ENCODE measurements at regions not wholly inside any gene's neighbourhood (a gene's known extent, or its start where the extent isn't known, plus 50 kb on each side); places are given as distances from the start of the nearest gene placed in this dataset.
A peak's percentile ranks its signal among the peaks of the same experiment; 100 is the strongest.

- no peaks in the 10 kb centered on the region for H3K9me3 ChIP-seq (ENCODE audit: control insufficient read depth, low read length)
- no peaks in the 10 kb centered on the region for H3K36me3 ChIP-seq (ENCODE audit: control insufficient read depth in 1 of 2, insufficient read depth in 2 of 2, low read length in 1 of 2)
- WGBS, 2 donors, result 97% methylated on average over 2 of the region's 2 CpGs
- no peak overlapping the region for H3K27ac ChIP-seq (ENCODE audit: low read depth in 1 of 2, low read length in 2 of 2)
- DNase-seq (no peak), ATAC-seq (ENCODE audit: low FRiP score) (no peak)
- no peaks in the 10 kb centered on the region for H3K4me1 ChIP-seq (ENCODE audit: control insufficient read depth in 1 of 2, insufficient read depth in 2 of 2, low read length in 2 of 2)
- no peak overlapping the region for H3K4me3 ChIP-seq (ENCODE audit: low read length in 2 of 2)
- H3K27me3 ChIP-seq (ENCODE audit: control insufficient read depth in 1 of 2, insufficient read depth in 2 of 2, low read length in 1 of 2), result no peaks in the 10 kb centered on the region
- intact Hi-C loops (cut with DNase I), result no loop called here
Observed at GRCh38 chr3:187954516-187954872, 199.5 kb upstream of the LPP start.

GRCh38 chr3:187954873-187955586 is 198.9 kb upstream of the LPP start:
- intact Hi-C loops (cut with DNase I), result no loop called here
- ATAC-seq (ENCODE audit: low FRiP score) (peak; percentile 84), DNase-seq (peak in 1 of 2 donors; percentile 51)
- no peaks in the 10 kb centered on the region for H3K4me1 ChIP-seq (ENCODE audit: control insufficient read depth in 1 of 2, insufficient read depth in 2 of 2, low read length in 2 of 2)
- no peaks in the 10 kb centered on the region for H3K27me3 ChIP-seq (ENCODE audit: control insufficient read depth in 1 of 2, insufficient read depth in 2 of 2, low read length in 1 of 2)
- no peaks in the 10 kb centered on the region for H3K36me3 ChIP-seq (ENCODE audit: control insufficient read depth in 1 of 2, insufficient read depth in 2 of 2, low read length in 1 of 2)
- no peaks in the 10 kb centered on the region for H3K9me3 ChIP-seq (ENCODE audit: control insufficient read depth, low read length)
- WGBS, 2 donors, result 85 to 88% methylated on average over 4 of the region's 4 CpGs
- no peak overlapping the region for H3K27ac ChIP-seq (ENCODE audit: low read depth in 1 of 2, low read length in 2 of 2)
- no peak overlapping the region for H3K4me3 ChIP-seq (ENCODE audit: low read length in 2 of 2)

GRCh38 chr3:187955587-187955952 is 198.4 kb upstream of the LPP start:
- Histone ChIP-seq H3K27ac (ENCODE audit: low read depth in 1 of 2, low read length in 2 of 2) (no peak overlapping the region), H3K9me3 (ENCODE audit: control insufficient read depth, low read length) (no peaks in the 10 kb centered on the region), H3K27me3 (ENCODE audit: control insufficient read depth in 1 of 2, insufficient read depth in 2 of 2, low read length in 1 of 2) (no peaks in the 10 kb centered on the region), H3K36me3 (ENCODE audit: control insufficient read depth in 1 of 2, insufficient read depth in 2 of 2, low read length in 1 of 2) (no peaks in the 10 kb centered on the region), H3K4me1 (ENCODE audit: control insufficient read depth in 1 of 2, insufficient read depth in 2 of 2, low read length in 2 of 2) (no peaks in the 10 kb centered on the region), H3K4me3 (ENCODE audit: low read length in 2 of 2) (no peak overlapping the region)
- intact Hi-C loops (cut with DNase I), result no loop called here
- no peak for DNase-seq
- no peak for ATAC-seq (ENCODE audit: low FRiP score)

GRCh38 chr3:187957165-187957581 is 196.8 kb upstream of the LPP start:
- ATAC-seq (ENCODE audit: low FRiP score) (no peak), DNase-seq (no peak)
- Histone ChIP-seq H3K4me3 (ENCODE audit: low read length in 2 of 2) (no peak overlapping the region), H3K27ac (ENCODE audit: low read depth in 1 of 2, low read length in 2 of 2) (no peak overlapping the region), H3K9me3 (ENCODE audit: control insufficient read depth, low read length) (no peaks in the 10 kb centered on the region), H3K4me1 (ENCODE audit: control insufficient read depth in 1 of 2, insufficient read depth in 2 of 2, low read length in 2 of 2) (no peaks in the 10 kb centered on the region), H3K36me3 (ENCODE audit: control insufficient read depth in 1 of 2, insufficient read depth in 2 of 2, low read length in 1 of 2) (no peaks in the 10 kb centered on the region), H3K27me3 (ENCODE audit: control insufficient read depth in 1 of 2, insufficient read depth in 2 of 2, low read length in 1 of 2) (no peaks in the 10 kb centered on the region)
- intact Hi-C loops (cut with DNase I), result no loop called here
- WGBS, 2 donors, result 90 to 93% methylated on average over 5 of the region's 5 CpGs

GRCh38 chr3:187957582-187957981 is 196.4 kb upstream of the LPP start:
- no peak for ATAC-seq (ENCODE audit: low FRiP score)
- no peaks in the 10 kb centered on the region for H3K4me1 ChIP-seq (ENCODE audit: control insufficient read depth in 1 of 2, insufficient read depth in 2 of 2, low read length in 2 of 2)
- no peaks in the 10 kb centered on the region for H3K36me3 ChIP-seq (ENCODE audit: control insufficient read depth in 1 of 2, insufficient read depth in 2 of 2, low read length in 1 of 2)
- H3K9me3 ChIP-seq (ENCODE audit: control insufficient read depth, low read length), result no peaks in the 10 kb centered on the region
- no peak overlapping the region for H3K27ac ChIP-seq (ENCODE audit: low read depth in 1 of 2, low read length in 2 of 2)
- no peaks in the 10 kb centered on the region for H3K27me3 ChIP-seq (ENCODE audit: control insufficient read depth in 1 of 2, insufficient read depth in 2 of 2, low read length in 1 of 2)
- H3K4me3 ChIP-seq (ENCODE audit: low read length in 2 of 2), result no peak overlapping the region
- intact Hi-C loops (cut with DNase I), result no loop called here
- no peak for DNase-seq

- H3K9me3 ChIP-seq (ENCODE audit: control insufficient read depth, low read length), result no peaks in the 10 kb centered on the region
- intact Hi-C loops (cut with DNase I), result no loop called here
- 87 to 93% methylated on average over 12 of the region's 12 CpGs for WGBS, 2 donors
- no peak overlapping the region for H3K4me3 ChIP-seq (ENCODE audit: low read length in 2 of 2)
- ATAC-seq (ENCODE audit: low FRiP score) (no peak), DNase-seq (no peak)
- no peaks in the 10 kb centered on the region for H3K4me1 ChIP-seq (ENCODE audit: control insufficient read depth in 1 of 2, insufficient read depth in 2 of 2, low read length in 2 of 2)
- no peaks in the 10 kb centered on the region for H3K27me3 ChIP-seq (ENCODE audit: control insufficient read depth in 1 of 2, insufficient read depth in 2 of 2, low read length in 1 of 2)
- no peak overlapping the region for H3K27ac ChIP-seq (ENCODE audit: low read depth in 1 of 2, low read length in 2 of 2)
- H3K36me3 ChIP-seq (ENCODE audit: control insufficient read depth in 1 of 2, insufficient read depth in 2 of 2, low read length in 1 of 2), result no peaks in the 10 kb centered on the region
Observed at GRCh38 chr3:187958432-187959003, 195.4 kb upstream of the LPP start.

- no peaks in the 10 kb centered on the region for H3K36me3 ChIP-seq (ENCODE audit: control insufficient read depth in 1 of 2, insufficient read depth in 2 of 2, low read length in 1 of 2)
- H3K27ac ChIP-seq (ENCODE audit: low read depth in 1 of 2, low read length in 2 of 2), result no peak overlapping the region
- ATAC-seq (ENCODE audit: low FRiP score) (no peak), DNase-seq (no peak)
- 27 to 31% methylated on average over 2 of the region's 2 CpGs for WGBS, 2 donors
- intact Hi-C loops (cut with DNase I), result no loop called here
- H3K4me3 ChIP-seq (ENCODE audit: low read length in 2 of 2), result no peak overlapping the region
- H3K27me3 ChIP-seq (ENCODE audit: control insufficient read depth in 1 of 2, insufficient read depth in 2 of 2, low read length in 1 of 2), result no peaks in the 10 kb centered on the region
- no peaks in the 10 kb centered on the region for H3K9me3 ChIP-seq (ENCODE audit: control insufficient read depth, low read length)
- no peaks in the 10 kb centered on the region for H3K4me1 ChIP-seq (ENCODE audit: control insufficient read depth in 1 of 2, insufficient read depth in 2 of 2, low read length in 2 of 2)
Observed at GRCh38 chr3:187960820-187961219, 193.1 kb upstream of the LPP start.

GRCh38 chr3:187961366-187961765 is 192.6 kb upstream of the LPP start:
- no peak for ATAC-seq (ENCODE audit: low FRiP score)
- Histone ChIP-seq H3K27ac (ENCODE audit: low read depth in 1 of 2, low read length in 2 of 2) (no peak overlapping the region), H3K4me3 (ENCODE audit: low read length in 2 of 2) (no peak overlapping the region), H3K4me1 (ENCODE audit: control insufficient read depth in 1 of 2, insufficient read depth in 2 of 2, low read length in 2 of 2) (no peaks in the 10 kb centered on the region), H3K9me3 (ENCODE audit: control insufficient read depth, low read length) (no peaks in the 10 kb centered on the region), H3K27me3 (ENCODE audit: control insufficient read depth in 1 of 2, insufficient read depth in 2 of 2, low read length in 1 of 2) (no peaks in the 10 kb centered on the region), H3K36me3 (ENCODE audit: control insufficient read depth in 1 of 2, insufficient read depth in 2 of 2, low read length in 1 of 2) (no peaks in the 10 kb centered on the region)
- intact Hi-C loops (cut with DNase I), result no loop called here
- WGBS, 2 donors, result 93 to 94% methylated on average over 2 of the region's 2 CpGs
- no peak for DNase-seq

- no peak for ATAC-seq (ENCODE audit: low FRiP score)
Observed at GRCh38 chr3:187963003-187963676, 190.8 kb upstream of the LPP start.

More at GRCh38 chr3:187963003-187963676, 190.8 kb upstream of the LPP start:
- Histone ChIP-seq H3K4me3 (ENCODE audit: low read length in 2 of 2) (no peak overlapping the region), H3K27ac (ENCODE audit: low read depth in 1 of 2, low read length in 2 of 2) (no peak overlapping the region), H3K4me1 (ENCODE audit: control insufficient read depth in 1 of 2, insufficient read depth in 2 of 2, low read length in 2 of 2) (no peaks in the 10 kb centered on the region), H3K9me3 (ENCODE audit: control insufficient read depth, low read length) (no peaks in the 10 kb centered on the region), H3K36me3 (ENCODE audit: control insufficient read depth in 1 of 2, insufficient read depth in 2 of 2, low read length in 1 of 2) (no peaks in the 10 kb centered on the region), H3K27me3 (ENCODE audit: control insufficient read depth in 1 of 2, insufficient read depth in 2 of 2, low read length in 1 of 2) (no peaks in the 10 kb centered on the region)
- WGBS, 2 donors, result 96 to 100% methylated on average over 5 of the region's 5 CpGs
- intact Hi-C loops (cut with DNase I), result no loop called here
- DNase-seq, result no peak

Data from aorta (tissue), 5 donors.